ENCODE measurements at regions not wholly inside any gene's neighbourhood (a gene's known extent, or its start where the extent isn't known, plus 50 kb on each side); places are given as distances from the start of the nearest gene placed in this dataset.

- no peak for TF ChIP-seq CSRNP3 (CRISPR knock-in tag; IDR thresholded peaks at IDR 0.05)
- no peak for ATAC-seq
These were observed 655.0 kb upstream of the DEFB115 start for GRCh38 chr20:30602424-30602823.

GRCh38 chr20:30606990-30607389 is 650.5 kb upstream of the DEFB115 start:
- TF ChIP-seq TOX (CRISPR knock-in tag; IDR thresholded peaks at IDR 0.05; ENCODE audit: borderline replicate concordance), result no peak
- ATAC-seq, result no peak

- ATAC-seq, result no peak
- TF ChIP-seq CSRNP3 (CRISPR knock-in tag; IDR thresholded peaks at IDR 0.05) (no peak), TOX (CRISPR knock-in tag; IDR thresholded peaks at IDR 0.05; ENCODE audit: borderline replicate concordance) (no peak), BACH2 (CRISPR knock-in tag; IDR thresholded peaks at IDR 0.05; ENCODE audit: borderline replicate concordance) (no peak), PATZ1 (CRISPR knock-in tag; IDR thresholded peaks at IDR 0.05; ENCODE audit: borderline replicate concordance) (no peak), ZNF565 (CRISPR knock-in tag; conservative IDR thresholded peaks at IDR 0.05; ENCODE audit: low read depth) (no peak), ISL1 (CRISPR knock-in tag; IDR thresholded peaks at IDR 0.05) (no peak), ZNF70 (CRISPR knock-in tag; IDR thresholded peaks at IDR 0.05) (no peak), ZNF8 (CRISPR knock-in tag; IDR thresholded peaks at IDR 0.05) (no peak), POU6F1 (CRISPR knock-in tag; IDR thresholded peaks at IDR 0.05; ENCODE audit: borderline replicate concordance, low read depth) (no peak)
These were observed 647.3 kb upstream of the DEFB115 start for GRCh38 chr20:30610029-30610693.

- TF ChIP-seq TSHZ2 (CRISPR knock-in tag; IDR thresholded peaks at IDR 0.05) (no peak), TCF4 (CRISPR knock-in tag; IDR thresholded peaks at IDR 0.05; ENCODE audit: borderline replicate concordance) (no peak), GLIS3 (CRISPR knock-in tag; IDR thresholded peaks at IDR 0.05) (no peak), CREB5 (CRISPR knock-in tag; IDR thresholded peaks at IDR 0.05; ENCODE audit: low read depth) (no peak), ZNF70 (CRISPR knock-in tag; IDR thresholded peaks at IDR 0.05) (no peak), ARNTL (CRISPR knock-in tag; IDR thresholded peaks at IDR 0.05; ENCODE audit: borderline replicate concordance, low read depth) (no peak), CSRNP3 (CRISPR knock-in tag; IDR thresholded peaks at IDR 0.05) (no peak), ZFP30 (CRISPR knock-in tag; IDR thresholded peaks at IDR 0.05) (no peak), ZNF565 (CRISPR knock-in tag; conservative IDR thresholded peaks at IDR 0.05; ENCODE audit: low read depth) (no peak), ZNF8 (CRISPR knock-in tag; IDR thresholded peaks at IDR 0.05) (no peak), PPARA (CRISPR knock-in tag; IDR thresholded peaks at IDR 0.05; ENCODE audit: borderline replicate concordance) (no peak), CSDC2 (CRISPR knock-in tag; IDR thresholded peaks at IDR 0.05) (no peak), RARB (CRISPR knock-in tag; IDR thresholded peaks at IDR 0.05) (no peak)
These were observed 646.7 kb upstream of the DEFB115 start for GRCh38 chr20:30610751-30611150.

More at GRCh38 chr20:30610751-30611150, 646.7 kb upstream of the DEFB115 start:
- ATAC-seq, result no peak
